ENCODE measurements at regions not wholly inside any gene's neighbourhood (a gene's known extent, or its start where the extent isn't known, plus 50 kb on each side); places are given as distances from the start of the nearest gene placed in this dataset.

DNA sequence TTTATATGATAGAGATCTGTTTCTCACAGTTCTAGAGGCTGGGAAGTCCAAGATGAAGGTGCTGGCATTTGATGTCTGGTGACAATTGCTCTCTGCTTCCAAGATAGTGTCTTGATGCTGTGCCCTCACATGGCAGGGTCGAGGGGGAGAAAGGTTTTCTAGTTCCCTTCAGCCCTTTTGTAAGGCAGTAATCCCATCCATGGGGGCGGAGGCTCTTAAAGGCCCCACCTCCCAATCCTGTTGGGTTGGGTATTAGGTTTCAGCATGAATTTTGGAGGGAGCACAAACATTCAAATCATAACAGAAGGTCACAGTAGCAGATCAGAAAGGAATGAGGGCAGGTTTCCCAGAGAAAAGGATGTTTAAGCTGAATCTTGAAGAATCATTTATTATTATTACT is 601.7 kb upstream of the ZNF717 start:
- TF ChIP-seq POLR2AphosphoS5 (IDR thresholded peaks at IDR 0.05): no peak
- no peak for TF ChIP-seq EP300 (IDR thresholded peaks at IDR 0.05)
- TF ChIP-seq, protein P1, sequence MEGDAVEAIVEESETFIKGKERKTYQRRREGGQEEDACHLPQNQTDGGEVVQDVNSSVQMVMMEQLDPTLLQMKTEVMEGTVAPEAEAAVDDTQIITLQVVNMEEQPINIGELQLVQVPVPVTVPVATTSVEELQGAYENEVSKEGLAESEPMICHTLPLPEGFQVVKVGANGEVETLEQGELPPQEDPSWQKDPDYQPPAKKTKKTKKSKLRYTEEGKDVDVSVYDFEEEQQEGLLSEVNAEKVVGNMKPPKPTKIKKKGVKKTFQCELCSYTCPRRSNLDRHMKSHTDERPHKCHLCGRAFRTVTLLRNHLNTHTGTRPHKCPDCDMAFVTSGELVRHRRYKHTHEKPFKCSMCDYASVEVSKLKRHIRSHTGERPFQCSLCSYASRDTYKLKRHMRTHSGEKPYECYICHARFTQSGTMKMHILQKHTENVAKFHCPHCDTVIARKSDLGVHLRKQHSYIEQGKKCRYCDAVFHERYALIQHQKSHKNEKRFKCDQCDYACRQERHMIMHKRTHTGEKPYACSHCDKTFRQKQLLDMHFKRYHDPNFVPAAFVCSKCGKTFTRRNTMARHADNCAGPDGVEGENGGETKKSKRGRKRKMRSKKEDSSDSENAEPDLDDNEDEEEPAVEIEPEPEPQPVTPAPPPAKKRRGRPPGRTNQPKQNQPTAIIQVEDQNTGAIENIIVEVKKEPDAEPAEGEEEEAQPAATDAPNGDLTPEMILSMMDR (IDR thresholded peaks at IDR 0.05): no peak
- no peak for TF ChIP-seq POLR2A (IDR thresholded peaks at IDR 0.05)

Data from stomach (tissue), 4 donors.